Left ventricle myocardium inferior (tissue), 1 donor: ENCODE measurements at regions not wholly inside any gene's neighbourhood (a gene's known extent, or its start where the extent isn't known, plus 50 kb on each side); places are given as distances from the start of the nearest gene placed in this dataset.

Experiments used
- DNase-seq: peaks from one replicate; pipeline ENCODE4 v3.0.0-alpha.2; 2020
- H3K27ac ChIP-seq: fragments of 200-600 bp; replicated peaks from 2 replicates; pipeline ENCODE4 v1.8.0; 2021
- H3K27me3 ChIP-seq: fragments of 200-600 bp; 2 replicates; pipeline ENCODE4 v1.8.0; 2021; ENCODE audit warnings: low read depth
- H3K36me3 ChIP-seq: fragments of 200-600 bp; 2 replicates; pipeline ENCODE4 v1.8.0; 2021
- H3K4me1 ChIP-seq: fragments of 200-600 bp; 2 replicates; pipeline ENCODE4 v1.8.0; 2021
- H3K4me3 ChIP-seq: fragments of 200-600 bp; 2 replicates; pipeline ENCODE4 v1.8.0; 2021; ENCODE audit warnings: mild to moderate bottlenecking, moderate library complexity
- H3K9me3 ChIP-seq: fragments of 200-600 bp; replicated peaks from 2 replicates; pipeline ENCODE4 v1.8.0; 2021
- CTCF ChIP-seq: fragments of 200-600 bp; IDR thresholded peaks from 2 replicates; pipeline ENCODE4 v1.8.0; 2021; ENCODE audit warnings: antibody characterized with exemption, mild to moderate bottlenecking, borderline replicate concordance
- intact Hi-C: fragments of 100-400 bp; cut with micrococcal nuclease; formaldehyde crosslinking; loops from one replicate; pipeline ENCODE4 v1.11.0; 2022
- donor health status: DM: no; HTN: yes; CAD: no; lungs with severe emphysema.

- Histone ChIP-seq H3K27me3 (no peaks in the 10 kb centered on the region), H3K36me3 (no peaks in the 10 kb centered on the region), H3K4me3 (no peak overlapping the region), H3K4me1 (no peaks in the 10 kb centered on the region), H3K9me3 (no peaks in the 10 kb centered on the region), H3K27ac (no peak overlapping the region)
- no peak for DNase-seq
- no peak for TF ChIP-seq CTCF
- intact Hi-C loops, result no loop called here
Measured at GRCh38 chr5:4722886-4723285, 417.2 kb upstream of the ADAMTS16 start.

DNA sequence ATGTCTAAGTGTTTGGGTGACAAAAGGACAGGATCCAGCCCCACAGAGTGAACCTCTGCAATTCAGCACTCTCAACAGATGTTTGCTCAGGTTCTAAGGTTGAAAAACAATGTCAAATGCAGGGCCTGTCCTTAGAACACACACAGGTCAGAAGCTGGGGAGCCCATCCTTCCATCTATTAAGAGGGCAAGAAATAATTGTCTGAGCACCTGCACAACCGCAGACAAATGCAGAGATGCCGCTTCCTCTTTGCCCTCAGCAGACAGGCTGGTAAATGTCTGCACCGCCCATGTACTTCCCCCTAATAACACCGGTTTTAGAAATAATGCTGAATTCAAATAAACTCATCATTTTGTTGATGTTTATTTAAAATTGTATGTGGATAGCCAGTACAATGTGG is 414.5 kb upstream of the ADAMTS16 start:
- intact Hi-C loops, result no loop called here
- H3K27me3 ChIP-seq, result no peaks in the 10 kb centered on the region
- no peak overlapping the region for H3K27ac ChIP-seq
- H3K4me3 ChIP-seq, result no peak overlapping the region
- H3K9me3 ChIP-seq, result no peaks in the 10 kb centered on the region
- no peaks in the 10 kb centered on the region for H3K36me3 ChIP-seq
- no peaks in the 10 kb centered on the region for H3K4me1 ChIP-seq
- no peak for DNase-seq
- no peak for TF ChIP-seq CTCF

GRCh38 chr5:4730279-4730678 is 409.9 kb upstream of the ADAMTS16 start:
- Histone ChIP-seq H3K27ac (no peak overlapping the region), H3K4me3 (no peak overlapping the region), H3K4me1 (no peaks in the 10 kb centered on the region), H3K27me3 (peaks cover 1% of the 10 kb centered on the region), H3K9me3 (no peaks in the 10 kb centered on the region), H3K36me3 (no peaks in the 10 kb centered on the region)
- intact Hi-C loops, result no loop called here
- no peak for DNase-seq
- TF ChIP-seq CTCF, result no peak

DNA sequence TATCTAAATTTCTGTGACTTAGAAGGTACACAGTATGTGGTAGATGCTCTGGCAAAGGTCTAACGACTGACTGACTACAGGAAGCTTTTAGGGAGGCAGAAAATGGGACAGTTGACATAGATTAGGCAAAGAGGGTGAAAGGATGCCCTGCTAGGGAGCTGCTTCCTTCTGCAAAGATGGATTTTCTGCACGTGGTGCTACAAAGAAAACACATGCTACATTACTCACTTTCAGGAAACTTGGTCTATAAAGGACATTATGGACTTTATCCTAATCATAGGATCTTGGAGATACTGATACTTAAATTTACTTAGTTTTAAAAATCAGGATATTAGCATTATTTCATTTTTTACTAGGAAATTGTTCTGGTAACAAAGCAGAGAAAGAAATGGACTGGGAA is 405.8 kb upstream of the ADAMTS16 start:
- Histone ChIP-seq H3K27me3 (peaks cover 4% of the 10 kb centered on the region), H3K27ac (no peak overlapping the region), H3K4me1 (no peaks in the 10 kb centered on the region), H3K36me3 (no peaks in the 10 kb centered on the region), H3K9me3 (no peaks in the 10 kb centered on the region), H3K4me3 (no peak overlapping the region)
- intact Hi-C loops, result no loop called here
- no peak for TF ChIP-seq CTCF
- DNase-seq, result no peak

DNA sequence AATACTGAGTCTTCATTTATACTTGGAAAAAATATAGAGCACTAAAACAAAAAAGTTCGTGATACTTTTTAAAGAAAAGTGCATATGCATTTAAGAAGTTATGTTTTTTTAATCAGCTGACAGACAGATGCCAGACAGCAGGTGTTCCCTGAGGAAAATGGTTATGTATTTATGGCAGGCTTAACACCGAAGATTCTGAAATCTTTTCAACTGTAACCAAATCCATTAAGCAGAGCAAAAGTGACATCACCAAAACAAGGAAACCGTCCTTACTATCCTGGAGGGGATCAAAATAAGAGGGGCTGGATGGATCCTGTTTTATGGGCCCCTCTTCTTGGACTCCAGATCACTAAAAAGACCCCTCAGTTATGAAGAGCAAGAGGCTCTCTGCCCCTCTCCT is 404.9 kb upstream of the ADAMTS16 start:
- H3K27ac ChIP-seq, result no peak overlapping the region
- no peak for TF ChIP-seq CTCF
- H3K4me3 ChIP-seq, result no peak overlapping the region
- intact Hi-C loops, result no loop called here
- peaks cover 4% of the 10 kb centered on the region for H3K27me3 ChIP-seq
- DNase-seq, result no peak
- H3K9me3 ChIP-seq, result no peaks in the 10 kb centered on the region
- H3K36me3 ChIP-seq, result no peaks in the 10 kb centered on the region
- no peaks in the 10 kb centered on the region for H3K4me1 ChIP-seq

DNA sequence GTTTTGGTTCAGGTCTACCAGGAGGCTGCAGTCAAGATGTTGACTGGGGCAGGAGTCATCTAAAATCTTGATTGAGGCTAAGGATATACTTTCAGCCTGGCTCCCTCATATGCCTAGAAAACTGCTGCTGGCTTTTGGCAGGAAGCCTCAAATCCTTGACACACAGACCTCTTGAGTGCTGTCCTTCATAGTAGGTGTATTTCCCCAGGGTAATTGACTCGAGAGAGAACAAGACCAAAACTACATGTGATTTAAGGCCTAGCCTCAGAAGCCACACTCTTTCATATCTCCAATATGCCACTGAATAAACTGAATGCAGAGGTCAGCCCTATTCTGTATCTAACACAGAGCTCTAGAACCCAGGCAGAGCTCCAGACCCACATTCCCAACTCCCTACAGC is 402.3 kb upstream of the ADAMTS16 start:
- Histone ChIP-seq H3K4me1 (no peaks in the 10 kb centered on the region), H3K4me3 (no peak overlapping the region), H3K27ac (no peak overlapping the region), H3K27me3 (peaks cover 4% of the 10 kb centered on the region), H3K9me3 (peaks cover 2% of the 10 kb centered on the region), H3K36me3 (no peaks in the 10 kb centered on the region)
- TF ChIP-seq CTCF, result no peak
- no peak for DNase-seq
- intact Hi-C loops, result no loop called here
